Stomach (tissue), 8 donors: ENCODE measurements at regions not wholly inside any gene's neighbourhood (a gene's known extent, or its start where the extent isn't known, plus 50 kb on each side); places are given as distances from the start of the nearest gene placed in this dataset.

Source experiments
- DNase-seq, 2 donors: peaks; one replicate each; pipeline versions ENCODE4 v3.0.0 to v3.0.0-alpha.2; 2013 to 2019
- H3K27ac ChIP-seq, 5 donors: fragments of 200-600 bp in 4 of 5; sonication (generic) in 4 of 5; one replicate each; pipeline ENCODE4 v1.5.1; 2013 to 2019; ENCODE audit warnings: mild to moderate bottlenecking in 1 of 5, moderate library complexity in 1 of 5
- H3K27me3 ChIP-seq, 3 donors: fragments of 200-600 bp; sonication (generic); one replicate each; pipeline ENCODE4 v1.5.1; 2017 to 2019; ENCODE audit warnings: mixed run types in 1 of 3
- H3K36me3 ChIP-seq, 4 donors: fragments of 200-600 bp; sonication (generic); 1 replicate in 3 of 4; 2 replicates in 1 of 4; pipeline ENCODE4 v1.5.1; 2016 to 2019
- H3K4me1 ChIP-seq, 4 donors: fragments of 200-600 bp; sonication (generic); one replicate each; pipeline ENCODE4 v1.5.1; 2016 to 2019
- H3K4me3 ChIP-seq, 4 donors: fragments of 200-600 bp; sonication (generic) in 3 of 4; one replicate each; pipeline ENCODE4 v1.5.1; 2016 to 2019; ENCODE audit warnings: mild to moderate bottlenecking in 1 of 4
- H3K9me3 ChIP-seq, 4 donors: fragments of 200-600 bp; sonication (generic); one replicate each; pipeline ENCODE4 v1.5.1; 2016 to 2019
- CTCF ChIP-seq, 7 experiments: fragments of 450-650 bp in 4 of 7; fragments of 200-600 bp in 3 of 7; sonication (generic) in 3 of 7; IDR thresholded peaks; one replicate each; pipeline ENCODE4 v1.5.1; 2016 to 2019; ENCODE audit warnings: antibody characterized with exemption in 7 of 7, control low read depth in 2 of 7, mild to moderate bottlenecking in 1 of 7
- EP300 ChIP-seq: sonication (generic); formaldehyde crosslinking; IDR thresholded peaks from one replicate; pipeline ENCODE4 v1.6.1; 2017; ENCODE audit warnings: antibody characterized with exemption
- POLR2A ChIP-seq, 4 donors: fragments of 450-650 bp; IDR thresholded peaks; one replicate each; pipeline ENCODE4 v1.6.1; 2016; ENCODE audit warnings: antibody characterized with exemption in 4 of 4, control low read depth in 2 of 4, mild to moderate bottlenecking in 1 of 4, moderate library complexity in 1 of 4
- POLR2AphosphoS5 ChIP-seq, 3 donors: sonication (generic); formaldehyde crosslinking; IDR thresholded peaks; one replicate each; pipeline ENCODE4 v1.6.1; 2016; ENCODE audit warnings: antibody characterized with exemption in 3 of 3
- WGBS, 5 donors: extraction: QIAGEN DNeasy Blood & Tissue Kit in 3 of 5; methylation state at CpG; one replicate each; pipeline versions ENCODE4 v1.1.5 to v1.1.7; 2013 to 2018; 5-methylcytosine and 5-hydroxymethylcytosine counted together
- intact Hi-C: fragments of 100-400 bp; cut with DNase I; formaldehyde crosslinking; loops from one replicate; pipeline ENCODE4 v1.15.1; 2023; ENCODE audit warnings: low total_unique reads
- donor health status: healthy with polysubstance abuse.
- donor health status: Bipolar disorder and iron deficiency.
- donor health status: healthy.

- Histone ChIP-seq H3K4me3 (no peak overlapping the region), H3K27ac (no peak overlapping the region), H3K36me3 (no peaks in the 10 kb centered on the region), H3K27me3 (peaks cover 0 to 50% (median 5%) of the 10 kb centered on the region in 3 donors), H3K4me1 (no peaks in the 10 kb centered on the region), H3K9me3 (no peaks in the 10 kb centered on the region)
- TF ChIP-seq POLR2A (IDR thresholded peaks at IDR 0.05) (no peak), CTCF (IDR thresholded peaks at IDR 0.05) (no peak), POLR2AphosphoS5 (IDR thresholded peaks at IDR 0.05) (no peak), EP300 (no peak)
- DNase-seq = no peak
- 78 to 86% (median 84%) methylated on average over 12 of the region's 12 CpGs for WGBS, 5 donors
- intact Hi-C loops = no loop called here
Measured at GRCh38 chr10:131446171-131446570, 134.7 kb upstream of the TCERG1L start.

GRCh38 chr10:131448171-131448570, 136.7 kb upstream of the TCERG1L start:
- intact Hi-C loops = no loop called here
- no peak for DNase-seq
- TF ChIP-seq POLR2AphosphoS5 (IDR thresholded peaks at IDR 0.05) (no peak), EP300 (no peak), POLR2A (IDR thresholded peaks at IDR 0.05) (no peak), CTCF (IDR thresholded peaks at IDR 0.05) (no peak)
- Histone ChIP-seq H3K4me1 (peaks cover under 1 to 2% (median 1%) of the 10 kb centered on the region in 4 donors), H3K4me3 (no peak overlapping the region), H3K9me3 (no peaks in the 10 kb centered on the region), H3K27ac (no peak overlapping the region), H3K27me3 (peaks cover 0 to 56% (median 7%) of the 10 kb centered on the region in 3 donors), H3K36me3 (no peaks in the 10 kb centered on the region)
- WGBS, 5 donors = 78 to 89% (median 88%) methylated on average over 13 of the region's 13 CpGs

- H3K9me3 ChIP-seq = no peaks in the 10 kb centered on the region
- TF ChIP-seq POLR2AphosphoS5 (IDR thresholded peaks at IDR 0.05) = no peak
- no peak for TF ChIP-seq EP300
- no peak for TF ChIP-seq POLR2A (IDR thresholded peaks at IDR 0.05)
- TF ChIP-seq CTCF (IDR thresholded peaks at IDR 0.05) = no peak
- H3K36me3 ChIP-seq = no peaks in the 10 kb centered on the region
- DNase-seq = no peak
- no peak overlapping the region for H3K4me3 ChIP-seq
- H3K4me1 ChIP-seq = peaks cover 7 to 10% (median 8%) of the 10 kb centered on the region in 4 donors
- 89 to 94% (median 92%) methylated on average over 13 to 14 of the region's 14 CpGs for WGBS, 5 donors
- H3K27ac ChIP-seq = no peak overlapping the region
- intact Hi-C loops = no loop called here
- H3K27me3 ChIP-seq = peaks cover 4 to 56% (median 14%) of the 10 kb centered on the region in 3 donors
Measured at GRCh38 chr10:131448883-131449282, 137.4 kb upstream of the TCERG1L start.

GRCh38 chr10:131450216-131450765, 138.8 kb upstream of the TCERG1L start:
- Histone ChIP-seq H3K36me3 (no peaks in the 10 kb centered on the region), H3K4me3 (no peak overlapping the region), H3K27ac (no peak overlapping the region), H3K27me3 (peaks cover 5 to 56% (median 11%) of the 10 kb centered on the region in 3 donors), H3K9me3 (no peaks in the 10 kb centered on the region), H3K4me1 (peaks cover 8 to 12% (median 11%) of the 10 kb centered on the region in 4 donors)
- whole genome bisulfite sequencing, 5 donors = 53 to 79% (median 65%) methylated on average over 7 of the region's 7 CpGs
- no peak for TF ChIP-seq EP300
- no peak for TF ChIP-seq POLR2AphosphoS5 (IDR thresholded peaks at IDR 0.05)
- TF ChIP-seq CTCF (IDR thresholded peaks at IDR 0.05) = no peak
- no peak for TF ChIP-seq POLR2A (IDR thresholded peaks at IDR 0.05)
- no peak for DNase-seq
- intact Hi-C loops = loop anchor here (10.0 kb wide), 1 partner anchor 335 kb away; no protein-coding TSS in a partner anchor
